Tibial nerve (tissue), 4 donors: ENCODE measurements at regions not wholly inside any gene's neighbourhood (a gene's known extent, or its start where the extent isn't known, plus 50 kb on each side); places are given as distances from the start of the nearest gene placed in this dataset.
"Not testable (repeated sequence)": the region's sequence is repeated elsewhere in the genome, so short reads cannot be mapped to it uniquely, and the experiment has no call there.

Experiments used
- DNase-seq, 2 donors: peaks; one replicate each; pipeline ENCODE4 v3.0.0-alpha.2; 2019; ENCODE audit warnings: low spot score in 2 of 2
- H3K27ac ChIP-seq, 4 donors: fragments of 200-600 bp; sonication (generic) in 3 of 4; one replicate each; pipeline ENCODE4 v1.5.1; 2017 to 2019; ENCODE audit warnings: mild to moderate bottlenecking in 1 of 4
- H3K27me3 ChIP-seq, 2 donors: fragments of 200-600 bp; sonication (generic) in 1 of 2; one replicate each; pipeline versions ENCODE4 v1.5.1 to v1.6.0; 2017 to 2019
- H3K36me3 ChIP-seq, 3 donors: fragments of 200-600 bp; sonication (generic); one replicate each; pipeline ENCODE4 v1.5.1; 2018 to 2019
- H3K4me1 ChIP-seq, 4 donors: fragments of 200-600 bp; sonication (generic) in 3 of 4; one replicate each; pipeline ENCODE4 v1.5.1; 2017 to 2019
- H3K4me3 ChIP-seq, 4 donors: fragments of 200-600 bp; sonication (generic) in 3 of 4; one replicate each; pipeline ENCODE4 v1.5.1; 2017 to 2019; ENCODE audit warnings: mild to moderate bottlenecking in 1 of 4, moderate library complexity in 1 of 4
- H3K9me3 ChIP-seq, 4 donors: fragments of 200-600 bp; sonication (generic) in 3 of 4; one replicate each; pipeline ENCODE4 v1.5.1; 2017 to 2019
- CTCF ChIP-seq, 5 experiments: fragments of 200-600 bp in 3 of 5; fragments of 450-650 bp in 2 of 5; sonication (generic) in 3 of 5; IDR thresholded peaks; one replicate each; pipeline ENCODE4 v1.5.1; 2016 to 2019; ENCODE audit warnings: antibody characterized with exemption in 5 of 5, mild to moderate bottlenecking in 3 of 5, moderate library complexity in 2 of 5
- EP300 ChIP-seq, 2 donors: sonication (generic); formaldehyde crosslinking; IDR thresholded peaks; one replicate each; pipeline ENCODE4 v1.6.1; 2017; ENCODE audit warnings: antibody characterized with exemption in 2 of 2, mild to moderate bottlenecking in 1 of 2
- POLR2A ChIP-seq, 2 donors: fragments of 450-650 bp; IDR thresholded peaks; one replicate each; pipeline ENCODE4 v1.6.1; 2017; ENCODE audit warnings: antibody characterized with exemption in 2 of 2, mild to moderate bottlenecking in 2 of 2, moderate library complexity in 2 of 2
- WGBS, 2 donors: methylation state at CpG; one replicate each; pipeline ENCODE4 v1.1.5; 2018; 5-methylcytosine and 5-hydroxymethylcytosine counted together

GRCh38 chr1:43024905-43025304 lies 66.2 kb upstream of the SLC2A1 start:
- H3K27ac ChIP-seq = no peak overlapping the region
- no peak for DNase-seq
- no peaks in the 10 kb centered on the region for H3K27me3 ChIP-seq
- no peaks in the 10 kb centered on the region for H3K9me3 ChIP-seq
- no peaks in the 10 kb centered on the region for H3K4me1 ChIP-seq
- WGBS, 2 donors = 73 to 75% methylated on average over 7 of the region's 7 CpGs
- no peak overlapping the region for H3K4me3 ChIP-seq
- H3K36me3 ChIP-seq = no peaks in the 10 kb centered on the region
- TF ChIP-seq POLR2A (IDR thresholded peaks at IDR 0.05) = no peak
- no peak for TF ChIP-seq CTCF (IDR thresholded peaks at IDR 0.05)

- TF ChIP-seq POLR2A (IDR thresholded peaks at IDR 0.05) (no peak), CTCF (IDR thresholded peaks at IDR 0.05) (no peak)
- no peaks in the 10 kb centered on the region for H3K4me1 ChIP-seq
- no peak for DNase-seq
- H3K36me3 ChIP-seq = no peaks in the 10 kb centered on the region
- 91 to 92% methylated on average over 14 of the region's 14 CpGs for WGBS, 2 donors
- H3K27ac ChIP-seq = no peak overlapping the region
- H3K4me3 ChIP-seq = no peak overlapping the region
- no peaks in the 10 kb centered on the region for H3K9me3 ChIP-seq
- no peaks in the 10 kb centered on the region for H3K27me3 ChIP-seq
Measured at GRCh38 chr1:43021547-43022474, 63.1 kb upstream of the SLC2A1 start.

- Histone ChIP-seq H3K4me3 (no peak overlapping the region), H3K27ac (no peak overlapping the region), H3K27me3 (no peaks in the 10 kb centered on the region), H3K9me3 (no peaks in the 10 kb centered on the region), H3K36me3 (no peaks in the 10 kb centered on the region), H3K4me1 (no peaks in the 10 kb centered on the region)
- 96 to 97% methylated on average over 3 of the region's 3 CpGs for WGBS, 2 donors
- no peak for DNase-seq
- TF ChIP-seq EP300 (IDR thresholded peaks at IDR 0.05) = no peak
- no peak for TF ChIP-seq CTCF (IDR thresholded peaks at IDR 0.05)
- no peak for TF ChIP-seq POLR2A (IDR thresholded peaks at IDR 0.05)
Measured at GRCh38 chr1:43019226-43019625, 60.6 kb upstream of the SLC2A1 start.

GRCh38 chr1:43018121-43018520 lies 59.5 kb upstream of the SLC2A1 start:
- no peak overlapping the region for H3K4me3 ChIP-seq
- no peak for DNase-seq
- no peaks in the 10 kb centered on the region for H3K27me3 ChIP-seq
- H3K9me3 ChIP-seq = no peaks in the 10 kb centered on the region
- 89 to 97% methylated on average over 3 of the region's 3 CpGs for WGBS, 2 donors
- H3K36me3 ChIP-seq = no peaks in the 10 kb centered on the region
- TF ChIP-seq CTCF (IDR thresholded peaks at IDR 0.05) = no peak
- TF ChIP-seq EP300 (IDR thresholded peaks at IDR 0.05) = no peak
- TF ChIP-seq POLR2A (IDR thresholded peaks at IDR 0.05) = no peak
- no peak overlapping the region for H3K27ac ChIP-seq
- no peaks in the 10 kb centered on the region for H3K4me1 ChIP-seq

GRCh38 chr1:43015269-43015668 lies 56.6 kb upstream of the SLC2A1 start:
- 84 to 88% methylated on average over 3 of the region's 3 CpGs for WGBS, 2 donors
- no peaks in the 10 kb centered on the region for H3K27me3 ChIP-seq
- H3K36me3 ChIP-seq = no peaks in the 10 kb centered on the region
- no peaks in the 10 kb centered on the region for H3K9me3 ChIP-seq
- TF ChIP-seq POLR2A (IDR thresholded peaks at IDR 0.05) (no peak), CTCF (IDR thresholded peaks at IDR 0.05) (no peak), EP300 (IDR thresholded peaks at IDR 0.05) (no peak)
- no peak for DNase-seq
- H3K4me1 ChIP-seq = no peaks in the 10 kb centered on the region
- H3K4me3 ChIP-seq = no peak overlapping the region
- no peak overlapping the region for H3K27ac ChIP-seq

GRCh38 chr1:43014579-43014978 lies 55.9 kb upstream of the SLC2A1 start:
- 92 to 96% methylated on average over 10 of the region's 10 CpGs for WGBS, 2 donors
- not testable (repeated sequence) for H3K4me1 ChIP-seq, H3K27ac ChIP-seq, H3K4me3 ChIP-seq, H3K9me3 ChIP-seq, DNase-seq, H3K27me3 ChIP-seq, H3K36me3 ChIP-seq
